8988T (cell line): ENCODE measurements at regions not wholly inside any gene's neighbourhood (a gene's known extent, or its start where the extent isn't known, plus 50 kb on each side); places are given as distances from the start of the nearest gene placed in this dataset.

ENCODE experiments used
- DNase-seq: peaks from one replicate; pipeline ENCODE4 v3.0.0; 2011

GRCh38 chr2:133814890-133815289, 246.6 kb upstream of the NCKAP5 start:
- no peak for DNase-seq

GRCh38 chr2:133816037-133816436, 247.8 kb upstream of the NCKAP5 start:
- DNase-seq: no peak

DNA sequence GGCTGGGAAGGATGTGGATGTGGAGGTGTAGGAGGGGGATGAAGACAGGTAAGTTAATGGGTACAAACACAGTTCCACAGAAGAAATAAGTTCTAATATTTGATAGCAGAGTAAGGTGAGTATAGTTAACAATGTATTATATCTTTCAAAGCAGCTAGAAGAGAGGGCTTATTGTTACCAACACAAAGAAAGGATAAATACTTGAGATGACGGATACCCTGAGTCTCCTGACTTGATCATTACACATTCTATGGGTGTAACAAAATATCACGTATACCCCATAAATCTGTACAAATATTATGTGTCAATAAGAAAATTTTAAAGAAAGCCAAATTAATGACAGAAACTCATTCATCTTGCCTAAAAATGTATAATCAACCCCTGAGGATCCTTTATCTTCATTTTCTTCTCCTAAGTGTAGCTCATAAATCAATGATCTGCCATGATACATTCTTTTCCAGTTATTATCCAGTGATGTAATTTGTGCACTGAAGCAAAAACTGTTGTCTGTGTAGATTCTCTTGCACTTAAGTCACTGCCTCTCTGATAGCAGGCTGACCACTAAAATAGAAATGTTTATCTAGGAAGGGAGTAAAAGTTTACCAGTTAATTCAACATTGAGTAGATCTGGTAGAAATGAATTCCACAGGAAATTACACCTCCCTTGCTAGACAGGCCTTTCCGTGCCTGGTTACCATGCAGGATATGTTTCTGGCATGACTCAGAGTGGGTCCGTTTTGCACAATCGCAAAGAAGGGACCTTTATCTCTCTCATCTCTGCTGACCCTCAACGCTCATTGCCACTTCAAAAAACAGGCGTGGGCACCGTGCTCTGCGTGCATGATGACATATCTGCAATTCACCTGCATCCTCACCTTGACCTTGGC, 249.7 kb upstream of the NCKAP5 start:
- no peak for DNase-seq

DNA sequence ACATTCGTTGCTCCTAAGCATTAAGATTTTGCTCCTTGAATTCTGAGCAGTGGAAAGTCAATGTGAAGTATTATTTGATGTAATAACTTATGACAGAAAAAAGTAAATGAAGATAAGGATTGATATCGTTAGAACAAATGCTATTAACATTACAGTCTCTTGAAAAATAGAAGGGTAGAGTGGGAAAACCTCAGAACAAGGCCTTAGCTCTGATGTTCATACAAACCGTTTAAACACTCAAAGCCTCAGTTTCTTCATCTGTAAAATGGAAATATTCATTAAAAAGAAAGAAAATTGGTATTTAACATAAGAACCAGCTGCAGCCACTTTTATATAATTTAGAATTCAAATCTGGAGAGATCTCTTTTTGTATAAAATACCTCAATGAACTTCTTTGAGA, 250.4 kb upstream of the NCKAP5 start:
- DNase-seq: no peak

DNA sequence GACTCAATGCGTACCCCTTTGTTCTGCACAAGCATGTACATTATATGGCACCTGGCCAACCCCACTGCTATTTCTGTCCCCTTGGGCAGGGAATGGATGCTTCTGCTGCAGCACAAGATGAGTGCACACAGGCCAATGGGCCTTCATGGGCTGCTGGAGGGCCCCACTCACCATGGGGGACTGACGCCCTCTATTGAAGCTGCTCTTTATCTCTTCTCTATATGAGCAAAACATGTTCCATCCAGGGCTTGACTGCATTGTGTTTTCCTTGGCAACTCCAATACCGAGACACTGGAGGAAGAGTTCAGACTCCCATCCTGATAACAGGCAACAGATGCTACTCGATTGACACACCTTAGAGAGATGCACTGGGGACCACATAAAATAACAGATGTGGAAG, 251.6 kb upstream of the NCKAP5 start:
- DNase-seq: no peak

DNA sequence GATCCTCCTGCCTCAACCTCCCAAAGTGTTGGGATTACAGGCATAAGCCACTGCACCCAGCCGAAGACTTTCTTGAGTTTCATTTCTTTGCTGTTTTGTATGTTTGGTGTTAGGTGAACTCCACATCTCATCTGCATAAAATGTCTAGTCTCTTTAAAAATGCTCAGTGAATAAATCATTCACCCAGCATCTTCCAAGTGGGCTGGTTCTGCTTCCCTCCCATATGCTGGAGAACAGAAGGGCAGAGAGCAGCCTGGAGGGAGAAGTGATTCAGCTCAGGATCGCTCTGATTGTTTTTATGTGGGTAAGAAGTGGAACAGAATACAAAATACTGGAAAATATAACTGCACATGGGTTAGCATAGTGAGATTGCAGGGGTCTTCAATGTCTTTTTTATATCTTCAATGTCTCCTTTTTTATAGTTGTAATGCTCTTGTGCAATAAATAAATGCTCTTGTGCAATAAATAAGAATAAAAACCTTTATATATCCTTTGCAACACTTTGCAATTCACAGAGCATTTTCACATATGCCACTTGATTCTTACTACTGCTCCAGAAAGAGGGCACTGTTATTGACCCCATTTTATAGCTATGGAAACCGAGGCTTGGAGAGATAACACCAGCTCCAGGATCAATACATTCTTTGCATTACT, 253.0 kb upstream of the NCKAP5 start:
- no peak for DNase-seq

GRCh38 chr2:133822517-133823225, 254.4 kb upstream of the NCKAP5 start:
- no peak for DNase-seq

DNA sequence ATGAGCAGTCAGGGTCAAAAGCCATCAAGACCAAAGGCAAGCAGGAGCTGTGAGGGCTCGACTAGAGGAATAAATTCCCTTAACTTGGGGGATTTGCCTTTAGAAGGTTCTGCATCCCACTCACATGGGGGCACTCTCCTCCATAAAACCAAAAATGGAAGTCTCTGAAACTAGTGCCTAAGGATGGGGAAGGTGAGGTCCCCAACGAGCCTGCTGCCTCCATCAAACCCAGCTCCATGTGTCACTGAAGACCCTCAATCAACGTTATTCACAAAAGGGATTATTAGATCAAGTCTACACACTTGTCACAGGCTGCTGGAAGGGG, 254.9 kb upstream of the NCKAP5 start:
- no peak for DNase-seq

- DNase-seq: no peak
These were observed 256.6 kb upstream of the NCKAP5 start for GRCh38 chr2:133824869-133825268.

DNA sequence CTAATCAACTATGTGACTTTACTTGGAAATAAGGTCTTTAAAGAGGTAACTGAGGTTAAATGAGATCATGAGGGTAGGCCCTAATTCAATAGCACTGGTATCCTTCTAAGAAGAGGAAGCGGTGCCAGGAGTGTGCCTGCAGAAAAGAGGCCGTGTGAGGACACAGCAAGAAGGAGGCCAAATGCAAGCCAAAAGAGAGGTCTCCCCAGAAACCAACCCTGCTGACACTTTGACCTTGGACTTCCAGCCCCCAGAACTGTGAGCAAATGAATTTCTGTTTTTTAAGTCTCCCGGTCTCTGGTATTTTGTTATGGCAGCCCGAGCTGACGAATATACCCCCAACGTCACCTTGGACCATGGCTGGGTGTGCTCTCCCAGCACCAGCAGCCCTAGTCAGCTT, 257.5 kb upstream of the NCKAP5 start:
- no peak for DNase-seq

DNA sequence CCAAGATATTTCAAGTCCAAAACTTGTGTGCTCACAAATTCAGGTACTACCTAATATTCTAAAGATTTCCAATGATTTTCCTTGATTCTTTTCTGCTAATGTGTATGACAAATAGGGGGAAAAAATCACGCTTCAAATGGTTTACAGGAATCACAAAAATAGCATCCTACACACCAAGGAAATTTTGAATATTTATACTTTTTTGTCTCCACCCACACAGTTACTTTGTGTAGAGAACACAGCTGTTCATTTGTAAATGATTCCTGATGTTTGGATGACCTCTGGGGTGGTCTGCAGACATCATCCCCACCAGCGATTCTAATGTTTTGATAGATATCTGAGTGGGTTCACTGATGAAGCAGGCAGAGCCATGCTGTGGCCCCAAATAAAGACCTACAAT, 260.6 kb upstream of the NCKAP5 start:
- no peak for DNase-seq

- DNase-seq: no peak
These were observed 261.3 kb upstream of the NCKAP5 start for GRCh38 chr2:133829450-133830020.

GRCh38 chr2:133833746-133834145, 265.5 kb upstream of the NCKAP5 start:
- no peak for DNase-seq

- no peak for DNase-seq
These were observed 267.8 kb upstream of the NCKAP5 start for GRCh38 chr2:133835821-133836619.

DNA sequence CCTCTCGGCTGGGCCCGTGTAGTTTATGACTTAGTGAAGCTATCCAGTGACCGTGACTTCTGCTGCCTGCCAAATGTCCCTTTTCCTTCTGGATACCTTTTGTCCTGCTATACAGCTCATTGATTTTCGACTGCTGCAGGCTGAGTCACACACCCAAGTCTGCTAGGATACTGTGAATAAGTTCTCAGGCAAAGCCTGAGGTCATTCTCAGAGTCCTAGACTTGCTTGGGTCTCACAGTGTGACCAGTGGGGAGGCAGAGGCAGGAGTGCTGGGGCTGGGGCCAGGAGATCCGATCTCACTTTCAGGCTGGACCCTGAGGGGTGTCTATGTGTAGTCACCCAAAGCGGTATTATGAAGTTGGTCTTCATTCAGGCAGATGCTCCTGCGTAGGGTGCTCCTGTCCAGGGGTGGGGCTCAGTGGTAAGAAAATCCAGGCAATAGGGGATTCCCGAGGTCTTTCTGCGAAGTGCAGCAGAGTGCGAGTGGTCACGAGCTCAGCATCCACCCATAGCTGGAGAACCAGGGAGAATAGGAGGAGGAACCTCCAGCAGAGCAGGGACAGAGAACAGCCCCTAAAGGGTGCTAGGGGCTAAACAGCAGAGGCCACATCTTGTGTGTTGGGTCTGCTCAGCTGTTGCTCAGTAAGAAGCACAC, 268.6 kb upstream of the NCKAP5 start:
- no peak for DNase-seq

- DNase-seq: no peak
These were observed 269.3 kb upstream of the NCKAP5 start for GRCh38 chr2:133837441-133838094.

GRCh38 chr2:133838642-133839365, 270.5 kb upstream of the NCKAP5 start:
- no peak for DNase-seq

GRCh38 chr2:133839677-133840076, 271.4 kb upstream of the NCKAP5 start:
- no peak for DNase-seq

DNA sequence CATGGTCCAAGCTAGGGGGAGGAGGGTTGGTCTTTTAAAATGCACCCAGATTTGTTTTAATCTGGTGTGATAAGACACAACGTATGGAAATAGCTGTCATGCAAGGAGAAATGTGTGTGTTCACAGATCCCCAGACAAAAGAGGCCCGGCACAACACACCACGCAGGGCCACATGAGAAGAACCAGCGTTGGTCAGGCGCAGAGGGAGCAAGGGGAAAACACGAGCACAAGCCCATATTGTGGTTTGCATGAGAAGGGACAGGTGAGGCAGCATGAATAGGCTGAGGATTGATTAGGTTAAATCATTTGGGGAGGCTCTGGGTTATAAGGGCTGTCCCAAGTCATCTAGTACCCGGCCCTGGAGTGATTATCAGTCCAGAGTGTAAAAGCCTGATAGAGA, 272.5 kb upstream of the NCKAP5 start:
- DNase-seq: no peak

GRCh38 chr2:133841900-133842299, 273.6 kb upstream of the NCKAP5 start:
- no peak for DNase-seq

DNA sequence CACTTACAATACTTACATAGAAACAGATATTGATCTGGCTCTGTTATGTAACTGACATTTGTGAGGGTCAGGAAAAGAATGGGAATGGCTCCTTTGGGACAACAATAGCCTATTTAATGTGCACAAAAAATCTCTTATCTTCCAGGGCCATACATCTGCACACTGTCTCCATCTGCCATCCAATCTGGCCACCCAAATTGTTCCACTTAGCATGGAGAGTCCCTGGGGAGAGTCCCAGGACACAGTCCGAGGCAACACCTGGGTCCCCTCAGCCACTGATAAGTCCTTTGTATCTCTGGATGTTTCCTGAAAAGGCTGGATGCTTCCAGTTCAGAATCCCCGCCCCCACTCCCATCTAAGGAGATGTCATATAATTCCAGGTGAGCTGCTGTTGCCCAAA, 274.2 kb upstream of the NCKAP5 start:
- no peak for DNase-seq
